ENCODE measurements at regions not wholly inside any gene's neighbourhood (a gene's known extent, or its start where the extent isn't known, plus 50 kb on each side); places are given as distances from the start of the nearest gene placed in this dataset.

- DNase-seq (ENCODE audit: low read depth in 1 of 2, low spot score in 1 of 2), result no peak
Observed at GRCh38 chr11:15890031-15890713, 466.2 kb downstream of the SOX6 start.

GRCh38 chr11:15893080-15893492 lies 463.3 kb downstream of the SOX6 start:
- DNase-seq (ENCODE audit: low read depth in 1 of 2, low spot score in 1 of 2), result no peak

DNA sequence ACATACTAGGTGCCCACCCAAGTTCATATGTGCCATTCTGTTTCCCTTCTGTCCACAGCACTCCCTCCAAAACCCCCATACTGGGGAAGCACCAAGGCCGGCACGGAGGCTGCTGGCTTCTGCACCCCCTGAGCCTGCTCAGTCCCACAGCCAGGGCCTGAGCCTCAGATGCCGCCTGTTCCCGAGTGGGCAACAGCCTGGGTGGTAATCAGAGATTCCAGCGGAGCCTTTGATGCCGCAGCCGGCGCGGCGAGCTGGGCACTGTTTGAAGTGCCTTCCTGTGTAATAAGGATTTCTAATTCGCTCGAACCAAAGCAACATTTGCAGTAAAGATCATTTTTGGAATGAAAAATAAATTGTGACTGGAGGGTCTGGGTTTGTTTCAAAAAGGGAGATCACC lies 460.3 kb downstream of the SOX6 start:
- DNase-seq (ENCODE audit: low read depth in 1 of 2, low spot score in 1 of 2), result no peak

DNA sequence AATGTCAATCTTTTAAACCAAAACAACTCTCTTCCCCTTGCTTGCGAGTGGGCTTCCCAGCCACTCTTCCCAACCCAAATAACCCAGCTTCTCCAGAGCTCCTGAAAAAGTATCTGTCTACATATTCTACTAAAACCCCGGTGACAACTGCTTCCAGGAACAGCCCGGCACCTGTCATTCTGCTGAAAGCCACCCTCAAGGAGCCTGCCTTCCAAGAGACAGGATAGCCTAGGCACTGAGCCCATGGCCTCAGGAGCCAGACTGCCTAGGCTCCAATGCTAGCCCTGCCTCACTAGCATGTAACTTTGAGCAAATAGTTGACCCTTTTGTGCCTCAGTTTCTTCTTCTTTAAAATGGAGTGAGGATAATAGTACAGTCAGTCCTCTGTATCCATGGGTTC lies 459.8 kb downstream of the SOX6 start:
- no peak for DNase-seq (ENCODE audit: low read depth in 1 of 2, low spot score in 1 of 2)

- no peak for DNase-seq (ENCODE audit: low read depth in 1 of 2, low spot score in 1 of 2)
Observed at GRCh38 chr11:15897211-15897960, 459.0 kb downstream of the SOX6 start.

- DNase-seq (ENCODE audit: low read depth in 1 of 2, low spot score in 1 of 2), result no peak
Observed at GRCh38 chr11:15901054-15901453, 455.3 kb downstream of the SOX6 start.

DNA sequence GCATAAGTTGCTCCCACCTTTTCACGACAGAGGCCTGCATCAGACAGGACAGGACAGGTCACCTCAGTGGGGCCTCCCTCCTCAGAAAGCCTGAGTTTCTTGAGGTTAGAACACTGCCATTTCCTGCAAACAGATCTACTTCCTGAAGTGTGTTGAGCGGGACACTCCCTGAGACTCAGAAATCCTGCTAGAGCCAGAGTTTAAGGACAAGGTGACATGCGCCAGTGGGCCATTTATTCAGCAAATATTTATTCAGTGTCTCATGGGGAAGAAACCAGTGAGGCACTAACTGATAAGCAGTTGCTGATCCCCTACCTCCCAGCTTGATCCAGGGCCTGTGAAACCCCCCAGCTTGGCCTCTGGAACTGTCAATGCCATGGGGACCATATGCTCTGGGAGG lies 454.6 kb downstream of the SOX6 start:
- no peak for DNase-seq (ENCODE audit: low read depth in 1 of 2, low spot score in 1 of 2)

- no peak for DNase-seq (ENCODE audit: low read depth in 1 of 2, low spot score in 1 of 2)
Observed at GRCh38 chr11:15903246-15903645, 453.1 kb downstream of the SOX6 start.

DNA sequence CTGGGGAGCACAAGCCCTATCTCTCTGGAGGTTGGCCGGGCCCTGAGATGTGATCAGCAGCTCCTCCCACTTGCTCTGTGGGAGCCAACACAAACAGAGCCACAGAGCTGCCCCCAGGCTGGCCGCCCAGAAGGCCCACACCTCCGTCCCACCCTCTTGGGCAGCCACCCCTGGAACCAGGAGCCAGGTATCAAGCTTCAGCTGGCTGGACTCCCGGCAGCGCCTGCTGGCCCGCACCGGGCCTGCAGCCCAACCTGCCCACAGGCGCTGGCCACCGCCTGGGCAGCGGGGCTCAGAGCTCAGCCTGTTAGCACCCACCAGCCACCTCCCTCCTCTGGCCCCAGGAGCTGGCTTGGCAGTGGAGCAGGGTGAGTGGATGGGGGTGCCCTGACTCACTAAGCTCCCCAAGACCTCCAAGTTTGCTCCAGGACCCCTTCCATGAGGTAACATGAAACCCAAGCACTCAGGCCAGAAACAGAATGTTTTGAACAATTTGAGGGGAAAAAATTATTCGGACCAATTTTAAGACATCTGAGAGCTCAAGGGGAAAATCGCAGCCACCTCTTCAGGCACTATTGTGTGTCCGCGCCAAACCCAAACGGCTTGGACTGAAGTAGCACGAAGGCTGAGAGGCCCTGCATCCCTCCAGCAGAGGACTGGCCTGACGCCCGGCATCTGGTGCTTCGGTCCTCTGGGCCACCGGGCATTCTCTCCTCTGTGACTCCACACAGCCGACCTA lies 450.8 kb downstream of the SOX6 start:
- no peak for DNase-seq (ENCODE audit: low read depth in 1 of 2, low spot score in 1 of 2)

GRCh38 chr11:15906481-15907035 lies 449.8 kb downstream of the SOX6 start:
- DNase-seq (ENCODE audit: low read depth in 1 of 2, low spot score in 1 of 2), result no peak

DNA sequence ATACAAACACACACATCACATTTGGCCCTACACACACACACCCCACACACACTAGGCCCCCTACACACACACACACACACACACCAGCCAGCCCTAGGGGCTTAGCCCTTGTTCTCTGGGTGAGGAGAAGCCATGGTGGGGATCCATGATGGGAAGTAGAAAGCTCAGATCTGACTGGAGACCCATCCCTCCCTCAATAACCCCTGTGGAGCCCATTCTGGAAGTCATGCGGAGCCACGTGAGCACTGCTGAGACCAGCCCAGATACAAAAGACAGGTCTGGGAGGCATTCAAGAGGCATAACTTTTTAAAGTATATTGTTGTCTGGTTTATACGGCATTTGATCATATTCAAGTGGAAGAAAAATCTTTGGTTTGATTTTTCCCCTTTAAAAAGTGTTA lies 448.5 kb downstream of the SOX6 start:
- no peak for DNase-seq (ENCODE audit: low read depth in 1 of 2, low spot score in 1 of 2)

GRCh38 chr11:15909937-15910598 lies 446.3 kb downstream of the SOX6 start:
- no peak for DNase-seq (ENCODE audit: low read depth in 1 of 2, low spot score in 1 of 2)

DNA sequence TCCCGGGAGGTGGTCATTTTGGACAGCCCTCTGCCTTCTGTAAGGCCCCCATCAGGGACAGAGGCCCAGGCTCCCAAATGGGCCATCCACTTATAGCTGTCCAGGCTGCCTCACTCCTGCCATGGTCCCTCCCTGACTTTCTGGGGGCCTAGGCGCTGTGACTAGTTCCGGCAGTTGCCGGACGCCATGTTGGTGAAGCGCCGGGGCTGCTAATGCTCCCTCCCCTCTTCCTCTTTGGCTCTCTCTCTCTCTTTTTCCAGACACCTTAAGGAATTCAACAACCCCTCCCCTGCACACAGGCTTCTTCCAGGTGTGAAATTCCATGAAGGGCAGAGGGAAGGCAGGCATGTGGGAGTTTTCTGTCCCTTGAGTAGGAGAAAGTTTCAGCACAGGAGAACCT lies 445.6 kb downstream of the SOX6 start:
- no peak for DNase-seq (ENCODE audit: low read depth in 1 of 2, low spot score in 1 of 2)

- no peak for DNase-seq (ENCODE audit: low read depth in 1 of 2, low spot score in 1 of 2)
Observed at GRCh38 chr11:15911377-15912044, 444.8 kb downstream of the SOX6 start.

DNA sequence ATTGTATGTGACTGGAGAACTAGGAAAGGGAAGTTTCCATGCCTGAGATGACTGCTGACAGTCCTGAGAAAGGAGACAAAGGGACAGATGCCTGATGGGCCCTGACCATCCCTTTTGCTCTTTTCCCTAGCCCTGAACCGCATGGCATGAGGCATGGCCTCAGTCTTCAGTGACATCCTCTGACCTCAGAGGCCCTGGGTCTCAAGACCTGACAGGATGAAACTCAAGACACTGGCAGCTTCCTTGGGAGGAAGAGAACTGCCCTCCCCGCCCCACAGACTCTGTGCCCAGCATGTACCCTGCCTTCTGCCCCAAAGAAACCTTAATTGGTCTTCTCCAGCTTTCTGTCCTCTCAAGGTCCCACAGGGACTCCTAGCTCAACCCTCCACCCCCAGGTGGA lies 444.1 kb downstream of the SOX6 start:
- DNase-seq (ENCODE audit: low read depth in 1 of 2, low spot score in 1 of 2), result no peak

GRCh38 chr11:15912825-15913224 lies 443.5 kb downstream of the SOX6 start:
- DNase-seq (ENCODE audit: low read depth in 1 of 2, low spot score in 1 of 2), result no peak

DNA sequence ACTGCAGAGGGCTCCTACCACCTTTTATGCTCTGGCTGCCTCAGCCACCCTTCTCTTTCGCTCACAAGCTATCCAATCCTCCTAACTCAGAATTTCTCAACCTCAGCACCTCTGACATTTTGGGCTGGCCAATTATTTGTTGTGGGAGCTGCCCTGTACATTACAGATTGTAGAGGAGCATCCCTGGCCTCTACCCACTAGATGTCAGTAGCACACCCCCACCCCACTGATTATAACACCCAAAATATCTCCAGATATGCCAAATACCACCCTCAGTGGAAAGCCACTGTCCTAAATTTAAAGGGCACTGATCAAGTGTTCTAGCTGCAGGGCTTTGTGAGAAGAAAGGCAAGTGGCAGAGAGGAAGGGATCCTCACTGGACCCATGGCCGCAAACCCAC lies 443.1 kb downstream of the SOX6 start:
- no peak for DNase-seq (ENCODE audit: low read depth in 1 of 2, low spot score in 1 of 2)

All from stimulated activated CD4-positive, alpha-beta T cell treated with anti-CD3 and anti-CD28 coated beads, Interleukin-15, amount 100 ng/mL, for 1 hour (primary cell).